Neutrophil (primary cell): ENCODE measurements at regions not wholly inside any gene's neighbourhood (a gene's known extent, or its start where the extent isn't known, plus 50 kb on each side); places are given as distances from the start of the nearest gene placed in this dataset.

Experiments used
- H3K27ac ChIP-seq: fragments of 200-600 bp; sonication (generic); 2 replicates; pipeline ENCODE4 v1.5.1; 2016; ENCODE audit warnings: mild to moderate bottlenecking, moderate library complexity
- H3K27me3 ChIP-seq: fragments of 200-600 bp; sonication (generic); 2 replicates; pipeline ENCODE4 v1.6.0; 2016; ENCODE audit warnings: mild to moderate bottlenecking
- H3K36me3 ChIP-seq: fragments of 200-600 bp; sonication (generic); 2 replicates; pipeline ENCODE4 v1.5.1; 2017
- H3K4me1 ChIP-seq, 2 experiments: fragments of 200-600 bp in 1 of 2; sonication (generic) in 1 of 2; 1 replicate in 1 of 2; 2 replicates in 1 of 2; pipeline versions ENCODE4 v1.5.1 to v1.6.1; 2013 to 2016; ENCODE audit warnings: low read depth in 1 of 2, low read length in 1 of 2, mild to moderate bottlenecking in 1 of 2, moderate library complexity in 1 of 2; ENCODE audit not compliant: control insufficient read depth in 1 of 2, insufficient read depth in 1 of 2
- H3K4me3 ChIP-seq, 2 experiments: fragments of 200-600 bp in 1 of 2; sonication (generic) in 1 of 2; 1 replicate in 1 of 2; 2 replicates in 1 of 2; pipeline ENCODE4 v1.5.1; 2013 to 2016; ENCODE audit warnings: low read depth in 1 of 2, low read length in 1 of 2, mild to moderate bottlenecking in 1 of 2, moderate library complexity in 1 of 2
- H3K9me3 ChIP-seq: fragments of 200-600 bp; sonication (generic); 2 replicates; pipeline ENCODE4 v1.5.1; 2016
- CTCF ChIP-seq: fragments of 200-600 bp; sonication (generic); IDR thresholded peaks from 2 replicates; pipeline ENCODE4 v1.5.1; 2016; ENCODE audit warnings: antibody characterized with exemption

- peaks cover 26% of the 10 kb centered on the region for H3K27me3 ChIP-seq
- H3K4me1 ChIP-seq: no peaks in the 10 kb centered on the region
- no peaks in the 10 kb centered on the region for H3K36me3 ChIP-seq
- no peak for TF ChIP-seq CTCF
- no peak overlapping the region for H3K27ac ChIP-seq
- H3K9me3 ChIP-seq: no peaks in the 10 kb centered on the region
- no peak overlapping the region for H3K4me3 ChIP-seq
Observed at GRCh38 chr2:204264085-204264553, 281.2 kb upstream of the PARD3B start.

- Histone ChIP-seq H3K9me3 (no peaks in the 10 kb centered on the region), H3K36me3 (no peaks in the 10 kb centered on the region), H3K27me3 (peaks cover 26% of the 10 kb centered on the region), H3K27ac (no peak overlapping the region), H3K4me1 (no peaks in the 10 kb centered on the region), H3K4me3 (no peak overlapping the region)
- no peak for TF ChIP-seq CTCF
Observed at GRCh38 chr2:204264621-204265140, 280.6 kb upstream of the PARD3B start.

GRCh38 chr2:204265681-204266181, 279.5 kb upstream of the PARD3B start:
- TF ChIP-seq CTCF: no peak
- H3K4me1 ChIP-seq: no peaks in the 10 kb centered on the region

GRCh38 chr2:204268458-204268857, 276.8 kb upstream of the PARD3B start:
- Histone ChIP-seq H3K4me3 (no peak overlapping the region), H3K27ac (no peak overlapping the region), H3K27me3 (peaks cover 25% of the 10 kb centered on the region), H3K4me1 (no peaks in the 10 kb centered on the region), H3K9me3 (no peaks in the 10 kb centered on the region), H3K36me3 (no peaks in the 10 kb centered on the region)
- no peak for TF ChIP-seq CTCF

More at GRCh38 chr2:204265681-204266181, 279.5 kb upstream of the PARD3B start:
- Histone ChIP-seq H3K27ac (no peak overlapping the region), H3K9me3 (no peaks in the 10 kb centered on the region), H3K27me3 (peaks cover 26% of the 10 kb centered on the region), H3K4me3 (no peak overlapping the region), H3K36me3 (no peaks in the 10 kb centered on the region)

GRCh38 chr2:204268971-204269370, 276.3 kb upstream of the PARD3B start:
- H3K27ac ChIP-seq: no peak overlapping the region
- H3K4me1 ChIP-seq: no peaks in the 10 kb centered on the region
- H3K36me3 ChIP-seq: no peaks in the 10 kb centered on the region
- TF ChIP-seq CTCF: no peak
- H3K27me3 ChIP-seq: peaks cover 20% of the 10 kb centered on the region
- H3K9me3 ChIP-seq: no peaks in the 10 kb centered on the region
- H3K4me3 ChIP-seq: no peak overlapping the region
